ENCODE measurements at regions not wholly inside any gene's neighbourhood (a gene's known extent, or its start where the extent isn't known, plus 50 kb on each side); places are given as distances from the start of the nearest gene placed in this dataset.

- DNase-seq (ENCODE audit: low spot score): no peak
- Histone ChIP-seq H3K4me3 (no peak overlapping the region), H3K4me2 (peak overlapping the region; percentile 19)
Observed at GRCh38 chr16:51402785-51403184, 251.7 kb upstream of the SALL1 start.

GRCh38 chr16:51402298-51402697, 251.2 kb upstream of the SALL1 start:
- no peak overlapping the region for H3K4me2 ChIP-seq

More at GRCh38 chr16:51402785-51403184, 251.7 kb upstream of the SALL1 start:
- Histone ChIP-seq H3K9me2 (replicated peaks; ENCODE audit: insufficient read depth) (no peaks in the 10 kb centered on the region), H3K27ac (peak overlapping the region; percentile 62), H2AFZ (no peak overlapping the region), H4K20me1 (ENCODE audit: insufficient read depth, poor library complexity, severe bottlenecking) (no peaks in the 10 kb centered on the region), H3K4me1 (ENCODE audit: insufficient read depth) (no peaks in the 10 kb centered on the region), H3K36me3 (replicated peaks; ENCODE audit: insufficient read depth, low read depth) (no peaks in the 10 kb centered on the region), H3K79me2 (no peaks in the 10 kb centered on the region), H3K27me3 (no peaks in the 10 kb centered on the region), H3K9me3 (ENCODE audit: low read depth) (no peaks in the 10 kb centered on the region)
- TF ChIP-seq CTCF (IDR thresholded peaks at IDR 0.05; ENCODE audit: poor library complexity) (no peak), EZH2 (IDR thresholded peaks at IDR 0.05; ENCODE audit: borderline replicate concordance) (no peak)
- 82% methylated on average over 3 of the region's 3 CpGs for WGBS (ENCODE audit: low lambda C conversion rate, missing lambda C conversion rate)

GRCh38 chr16:51401673-51402072, 250.6 kb upstream of the SALL1 start:
- H2AFZ ChIP-seq: no peak overlapping the region
- WGBS (ENCODE audit: low lambda C conversion rate, missing lambda C conversion rate): 98% methylated on average over 2 of the region's 2 CpGs
- no peaks in the 10 kb centered on the region for H3K4me1 ChIP-seq (ENCODE audit: insufficient read depth)
- H3K9me2 ChIP-seq (replicated peaks; ENCODE audit: insufficient read depth): no peaks in the 10 kb centered on the region
- H3K4me3 ChIP-seq: no peak overlapping the region
- H3K27me3 ChIP-seq: no peaks in the 10 kb centered on the region
- H3K79me2 ChIP-seq: no peaks in the 10 kb centered on the region
- no peaks in the 10 kb centered on the region for H3K36me3 ChIP-seq (replicated peaks; ENCODE audit: insufficient read depth, low read depth)
- H3K9me3 ChIP-seq (ENCODE audit: low read depth): no peaks in the 10 kb centered on the region
- no peak overlapping the region for H3K27ac ChIP-seq
- DNase-seq (ENCODE audit: low spot score): no peak
- H3K4me2 ChIP-seq: no peak overlapping the region
- TF ChIP-seq CTCF (IDR thresholded peaks at IDR 0.05; ENCODE audit: poor library complexity) (no peak), EZH2 (IDR thresholded peaks at IDR 0.05; ENCODE audit: borderline replicate concordance) (no peak), EZH2phosphoT487 (IDR thresholded peaks at IDR 0.05; ENCODE audit: low read depth, severe bottlenecking, unreplicated experiment) (no peak)
- H4K20me1 ChIP-seq (ENCODE audit: insufficient read depth, poor library complexity, severe bottlenecking): no peaks in the 10 kb centered on the region

More at GRCh38 chr16:51402298-51402697, 251.2 kb upstream of the SALL1 start:
- WGBS (ENCODE audit: low lambda C conversion rate, missing lambda C conversion rate): 97% methylated on average over 1 of the region's 1 CpG
- Histone ChIP-seq H3K4me1 (ENCODE audit: insufficient read depth) (no peaks in the 10 kb centered on the region), H3K79me2 (no peaks in the 10 kb centered on the region), H4K20me1 (ENCODE audit: insufficient read depth, poor library complexity, severe bottlenecking) (no peaks in the 10 kb centered on the region), H2AFZ (no peak overlapping the region), H3K9me3 (ENCODE audit: low read depth) (no peaks in the 10 kb centered on the region), H3K9me2 (replicated peaks; ENCODE audit: insufficient read depth) (no peaks in the 10 kb centered on the region), H3K27ac (peak overlapping the region; percentile 62), H3K36me3 (replicated peaks; ENCODE audit: insufficient read depth, low read depth) (no peaks in the 10 kb centered on the region), H3K4me3 (no peak overlapping the region), H3K27me3 (no peaks in the 10 kb centered on the region)
- DNase-seq (ENCODE audit: low spot score): no peak
- TF ChIP-seq EZH2 (IDR thresholded peaks at IDR 0.05; ENCODE audit: borderline replicate concordance) (no peak), CTCF (IDR thresholded peaks at IDR 0.05; ENCODE audit: poor library complexity) (no peak), EZH2phosphoT487 (IDR thresholded peaks at IDR 0.05; ENCODE audit: low read depth, severe bottlenecking, unreplicated experiment) (no peak)
